ENCODE measurements at regions not wholly inside any gene's neighbourhood (a gene's known extent, or its start where the extent isn't known, plus 50 kb on each side); places are given as distances from the start of the nearest gene placed in this dataset.

DNA sequence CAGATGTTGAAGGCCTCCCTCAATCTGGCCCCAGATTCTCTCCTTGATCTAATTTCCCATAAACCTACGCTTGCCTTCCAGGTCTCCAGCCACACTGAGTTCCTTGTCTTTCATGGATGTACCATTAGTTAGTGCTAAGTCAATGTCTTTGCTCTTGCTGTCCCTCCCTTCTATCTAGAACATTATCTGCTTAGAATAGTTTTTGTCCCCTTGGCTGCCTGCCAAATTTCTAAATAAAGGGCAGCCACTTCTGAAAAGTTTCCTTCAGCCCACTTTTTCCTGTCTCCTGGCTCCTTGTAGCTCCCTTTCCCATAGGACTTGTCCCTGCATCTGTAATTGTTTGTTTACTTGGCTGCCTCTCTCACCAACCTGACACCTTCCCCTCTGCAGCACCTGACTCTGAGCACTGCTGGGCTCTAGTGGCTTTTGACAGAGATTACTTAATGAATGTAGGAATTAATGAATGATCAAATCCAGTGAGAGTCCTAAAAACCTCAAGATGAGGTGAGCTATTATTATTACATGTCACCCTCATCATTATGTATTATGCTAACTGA lies 58.3 kb downstream of the CXCL12 start:
- DNase-seq (ENCODE audit: low read depth in 3 of 3) = no peak

GRCh38 chr10:44325596-44326307 lies 59.1 kb downstream of the CXCL12 start:
- DNase-seq (ENCODE audit: low read depth in 3 of 3) = no peak

GRCh38 chr10:44325157-44325556 lies 59.7 kb downstream of the CXCL12 start:
- no peak for DNase-seq (ENCODE audit: low read depth in 3 of 3)

GRCh38 chr10:44323838-44324237 lies 61.1 kb downstream of the CXCL12 start:
- DNase-seq (ENCODE audit: low read depth in 3 of 3) = no peak

DNA sequence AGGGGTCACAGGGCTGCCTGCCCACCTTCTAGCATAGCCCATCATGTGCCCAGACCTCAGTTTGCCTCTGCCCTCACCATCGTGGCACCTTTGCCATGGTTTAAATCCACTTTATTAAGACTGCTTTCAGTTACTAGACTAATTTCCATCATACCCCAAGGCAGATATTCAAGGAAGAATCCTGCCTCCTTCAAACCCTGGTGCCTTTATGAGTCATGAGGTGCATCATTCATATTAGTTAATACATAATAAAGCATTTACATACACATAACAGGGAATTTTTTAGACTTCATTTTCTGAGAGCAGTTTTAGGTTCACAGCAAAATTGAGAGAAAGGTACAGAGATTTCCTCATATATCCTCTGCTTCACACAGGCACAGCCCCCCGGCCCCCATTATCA lies 62.8 kb downstream of the CXCL12 start:
- DNase-seq (ENCODE audit: low read depth in 3 of 3) = no peak

- no peak for DNase-seq (ENCODE audit: low read depth in 3 of 3)
These were observed 64.1 kb downstream of the CXCL12 start for GRCh38 chr10:44320756-44321155.

DNA sequence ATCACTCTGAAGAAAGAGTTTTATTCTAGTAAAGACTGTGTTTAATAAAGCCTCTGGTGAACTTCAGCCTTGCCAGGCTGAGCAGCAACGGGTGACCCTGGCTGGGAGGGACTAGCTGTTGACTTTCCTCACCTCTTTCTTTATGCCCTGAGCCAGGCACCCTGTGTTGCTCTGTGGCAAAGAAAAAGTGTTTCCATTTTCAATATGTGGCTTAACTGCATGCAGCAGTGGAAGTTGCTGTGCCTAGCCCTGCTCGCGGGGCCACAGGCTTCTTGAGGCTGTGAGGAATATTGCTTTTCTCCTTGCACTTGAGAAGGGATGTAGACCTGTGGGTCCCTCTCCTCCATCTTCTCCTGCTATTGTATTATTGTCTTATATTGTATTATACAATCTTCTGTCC lies 67.0 kb downstream of the CXCL12 start:
- DNase-seq (ENCODE audit: low read depth in 3 of 3) = no peak

DNA sequence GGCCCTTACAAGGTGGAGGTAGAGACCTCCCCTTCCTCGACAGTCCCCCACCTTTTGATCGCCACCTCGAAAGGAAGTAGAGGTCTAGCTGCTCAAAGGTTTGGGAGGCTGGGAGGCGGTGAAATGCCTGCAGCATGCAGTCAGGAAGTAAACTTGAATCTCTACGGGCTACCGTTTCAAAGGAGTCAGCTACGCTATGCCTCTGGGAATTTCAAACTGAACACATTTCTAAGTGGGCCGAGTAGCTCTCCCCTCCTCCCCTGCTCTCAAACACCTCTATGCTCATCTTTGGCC lies 68.0 kb downstream of the CXCL12 start:
- DNase-seq (ENCODE audit: low read depth in 3 of 3) = no peak

DNA sequence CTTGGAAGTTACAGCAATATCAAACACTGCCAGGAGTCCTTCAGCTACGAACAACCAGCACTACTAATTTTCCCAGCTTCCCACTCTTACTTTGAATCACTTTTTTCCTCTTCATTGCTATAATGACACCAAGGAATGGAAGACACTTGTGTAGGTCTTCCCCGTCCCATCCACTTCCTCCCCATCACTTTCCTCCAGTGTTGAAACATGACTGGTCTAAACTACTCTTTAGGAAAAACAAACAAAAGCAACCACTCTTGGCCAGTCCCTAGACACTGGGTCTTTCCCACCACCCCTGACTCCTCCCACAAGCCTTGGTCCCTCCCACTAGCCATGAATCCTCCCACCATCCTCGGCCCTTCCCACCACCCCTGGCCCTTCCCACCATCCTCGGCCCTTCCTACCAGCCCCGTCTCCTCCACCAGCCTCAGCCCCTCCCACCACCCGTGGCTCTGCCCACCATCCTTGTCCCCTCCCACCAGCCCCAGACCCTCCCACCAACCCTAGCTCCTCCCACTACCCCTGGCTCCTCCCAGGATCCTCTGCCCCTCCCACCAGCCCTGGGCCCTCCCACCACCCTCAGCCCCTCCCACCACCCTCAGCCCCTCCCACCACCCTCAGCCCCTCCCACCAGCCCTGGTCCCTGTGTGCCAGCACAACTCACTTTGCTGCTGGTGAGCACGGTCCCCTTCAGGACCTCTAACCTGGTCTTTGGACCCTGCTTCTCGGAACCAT lies 68.5 kb downstream of the CXCL12 start:
- DNase-seq (ENCODE audit: low read depth in 3 of 3) = no peak

GRCh38 chr10:44314802-44315460 lies 70.0 kb downstream of the CXCL12 start:
- no peak for DNase-seq (ENCODE audit: low read depth in 3 of 3)

DNA sequence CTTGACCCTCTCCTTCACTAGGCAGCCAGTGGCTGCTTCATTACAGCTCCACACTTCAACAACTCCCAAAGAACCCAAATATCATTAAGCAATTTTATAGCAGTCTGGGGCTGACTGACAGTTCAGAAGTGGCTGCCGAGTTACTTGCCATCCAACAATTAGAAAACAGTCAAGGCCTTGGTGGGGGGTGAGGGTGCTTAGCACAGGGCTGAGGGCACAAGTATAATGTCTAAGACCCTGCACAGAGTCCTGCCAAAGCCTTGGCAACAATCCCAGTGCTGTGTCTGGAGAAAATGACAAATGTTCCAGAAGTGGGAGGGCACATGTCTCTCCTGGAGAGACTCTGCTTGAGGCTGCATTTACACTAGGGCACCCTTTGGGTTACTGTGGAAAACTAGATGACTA lies 71.1 kb downstream of the CXCL12 start:
- no peak for DNase-seq (ENCODE audit: low read depth in 3 of 3)

GRCh38 chr10:44312401-44312800 lies 72.5 kb downstream of the CXCL12 start:
- no peak for DNase-seq (ENCODE audit: low read depth in 3 of 3)

DNA sequence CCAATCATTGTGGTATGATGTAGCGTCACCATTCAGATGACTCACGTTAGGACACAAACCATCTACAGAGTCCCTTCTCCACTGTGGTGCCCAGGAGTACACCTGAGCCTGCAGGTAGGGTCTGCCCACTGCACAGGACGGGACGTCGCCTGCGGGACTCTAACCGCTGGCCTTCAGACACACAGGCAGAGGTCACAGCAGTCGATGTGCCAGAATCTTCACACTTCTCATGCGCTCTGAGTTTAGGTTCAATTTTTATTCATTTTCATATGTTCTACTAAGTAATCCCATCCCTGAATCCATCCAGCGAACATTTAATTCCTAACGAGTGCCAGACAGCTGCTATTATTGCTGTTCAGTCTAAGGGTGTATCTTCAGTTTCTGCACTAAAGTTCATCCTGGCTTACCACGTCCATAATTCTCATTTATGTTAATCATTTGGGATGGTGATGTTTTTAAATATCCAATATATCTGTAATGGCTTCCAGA lies 73.3 kb downstream of the CXCL12 start:
- no peak for DNase-seq (ENCODE audit: low read depth in 3 of 3)

GRCh38 chr10:44310762-44311562 lies 73.9 kb downstream of the CXCL12 start:
- peak in 2 of 3 experiments; percentile 27 to 34 for DNase-seq (ENCODE audit: low read depth in 3 of 3)

DNA sequence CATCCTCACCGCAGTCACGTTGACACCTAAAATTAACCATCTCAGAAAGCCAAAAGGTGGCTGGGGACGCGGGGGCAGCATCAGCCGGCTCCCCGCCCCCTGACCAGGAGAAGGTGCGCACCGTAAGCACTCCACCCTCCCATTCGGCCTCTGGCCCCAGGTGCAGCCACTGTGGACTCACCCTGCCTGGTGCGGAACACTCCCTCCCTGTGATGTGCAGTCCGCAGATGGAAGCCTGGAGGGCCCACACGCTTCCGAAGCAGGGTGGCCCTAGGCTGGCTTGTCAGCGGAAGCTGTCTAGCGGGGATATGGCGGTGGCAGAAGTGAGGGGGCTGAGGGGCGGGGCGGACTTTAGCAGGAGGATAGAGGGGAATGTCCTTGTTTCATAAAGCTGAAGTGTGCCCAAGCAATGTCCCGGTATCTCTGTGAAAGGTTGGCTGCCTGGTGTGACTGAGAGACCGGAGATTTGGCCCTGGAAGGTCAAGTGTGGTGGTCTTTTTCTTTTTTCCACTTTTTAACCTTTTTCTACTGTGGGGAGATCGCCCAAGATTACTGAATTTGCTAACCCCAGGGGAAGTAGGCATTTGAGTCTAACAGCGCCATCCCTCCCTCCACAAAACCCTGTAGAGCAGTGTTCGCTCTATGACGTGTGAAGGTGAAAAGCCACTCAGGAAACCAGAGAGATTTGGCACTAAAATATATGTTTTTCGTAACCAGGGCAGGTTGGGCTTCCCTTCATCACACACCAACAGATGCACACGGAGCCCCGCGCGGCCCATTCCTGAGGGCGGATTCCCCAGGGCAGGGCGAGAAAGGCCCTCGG lies 74.7 kb downstream of the CXCL12 start:
- DNase-seq (ENCODE audit: low read depth in 3 of 3) = no peak

DNA sequence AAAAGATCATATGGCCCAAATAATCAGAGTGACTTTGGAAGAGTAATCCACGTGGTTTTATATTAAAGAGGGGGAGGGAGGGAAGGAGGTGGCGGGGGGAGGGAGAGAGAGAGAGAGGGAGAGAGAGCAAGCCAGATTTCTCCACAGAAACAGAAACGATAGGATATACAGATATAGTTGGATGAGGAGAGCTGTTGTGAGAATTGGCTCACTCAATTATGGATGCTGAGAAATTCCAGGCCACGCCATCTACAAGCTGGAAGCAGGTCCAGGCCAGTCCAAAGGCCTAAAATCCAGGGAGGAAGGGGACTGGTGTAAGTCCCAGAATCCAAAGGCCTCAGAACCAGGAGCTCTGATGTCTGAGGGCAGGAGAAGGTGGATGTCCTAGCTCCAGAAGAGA lies 75.5 kb downstream of the CXCL12 start:
- no peak for DNase-seq (ENCODE audit: low read depth in 3 of 3)

DNA sequence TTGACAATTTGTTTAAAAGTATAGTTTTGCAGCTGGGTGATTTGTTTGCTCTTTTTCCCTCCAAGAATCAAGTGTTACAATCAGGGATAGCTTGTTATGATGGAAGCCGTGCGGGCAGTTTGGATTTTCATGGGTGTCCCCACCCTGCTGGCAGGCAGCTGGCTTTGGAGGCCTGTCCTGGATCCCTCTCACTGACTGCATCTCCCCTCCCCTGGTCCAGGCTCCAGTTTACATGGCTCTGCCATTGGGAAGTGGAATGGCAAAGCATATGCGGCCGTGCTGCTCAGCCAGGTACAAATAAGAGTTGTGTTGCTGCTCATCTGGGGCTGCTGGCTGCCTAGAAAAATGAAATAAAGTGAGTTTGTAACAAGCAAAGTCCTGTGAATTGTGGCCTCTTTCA lies 76.0 kb downstream of the CXCL12 start:
- DNase-seq (ENCODE audit: low read depth in 3 of 3) = no peak

- no peak for DNase-seq (ENCODE audit: low read depth in 3 of 3)
These were observed 77.2 kb downstream of the CXCL12 start for GRCh38 chr10:44307691-44308090.

- no peak for DNase-seq (ENCODE audit: low read depth in 3 of 3)
These were observed 78.1 kb downstream of the CXCL12 start for GRCh38 chr10:44306762-44307161.

- no peak for DNase-seq (ENCODE audit: low read depth in 3 of 3)
These were observed 78.7 kb downstream of the CXCL12 start for GRCh38 chr10:44306147-44306710.

Data from stimulated activated CD4-positive, alpha-beta T cell treated with anti-CD3 and anti-CD28 coated beads, TNF-alpha, amount 100 ng/mL, for 4 hours (primary cell).